ENCODE measurements at regions not wholly inside any gene's neighbourhood (a gene's known extent, or its start where the extent isn't known, plus 50 kb on each side); places are given as distances from the start of the nearest gene placed in this dataset.

- Mint-ChIP-seq H3K4me3 (no peak overlapping the region), H3K4me1 (no peaks in the 10 kb centered on the region), H3K27ac (no peak overlapping the region), H3K36me3 (ENCODE audit: low read depth) (no peaks in the 10 kb centered on the region), H3K27me3 (no peaks in the 10 kb centered on the region), H3K9me3 (no peaks in the 10 kb centered on the region)
- no peak for DNase-seq
- ChIA-PET CTCF (no interaction called here), POLR2A (no interaction called here)
Measured at GRCh38 chr4:110933341-110933740, 310.5 kb upstream of the PITX2 start.

GRCh38 chr4:110944501-110944900 lies 321.6 kb upstream of the PITX2 start:
- no peak overlapping the region for H3K4me3 Mint-ChIP-seq
- no peaks in the 10 kb centered on the region for H3K9me3 Mint-ChIP-seq
- H3K36me3 Mint-ChIP-seq (ENCODE audit: low read depth): no peaks in the 10 kb centered on the region
- no peak overlapping the region for H3K27ac Mint-ChIP-seq
- ChIA-PET POLR2A (no interaction called here), CTCF (no interaction called here)
- no peaks in the 10 kb centered on the region for H3K4me1 Mint-ChIP-seq
- no peaks in the 10 kb centered on the region for H3K27me3 Mint-ChIP-seq
- no peak for DNase-seq

- no peaks in the 10 kb centered on the region for H3K36me3 Mint-ChIP-seq (ENCODE audit: low read depth)
- no peak overlapping the region for H3K4me3 Mint-ChIP-seq
- no peaks in the 10 kb centered on the region for H3K9me3 Mint-ChIP-seq
- no peak for DNase-seq
- H3K4me1 Mint-ChIP-seq: no peaks in the 10 kb centered on the region
- CTCF ChIA-PET: no interaction called here
- H3K27ac Mint-ChIP-seq: no peak overlapping the region
- no peaks in the 10 kb centered on the region for H3K27me3 Mint-ChIP-seq
- POLR2A ChIA-PET: no interaction called here
Measured at GRCh38 chr4:110945600-110945999, 322.7 kb upstream of the PITX2 start.

- H3K4me3 Mint-ChIP-seq: no peak overlapping the region
- POLR2A ChIA-PET: no interaction called here
Measured at GRCh38 chr4:110949542-110949941, 326.7 kb upstream of the PITX2 start.

GRCh38 chr4:110950731-110951130 lies 327.9 kb upstream of the PITX2 start:
- no peaks in the 10 kb centered on the region for H3K9me3 Mint-ChIP-seq
- ChIA-PET POLR2A (no interaction called here), CTCF (no interaction called here)
- no peak overlapping the region for H3K27ac Mint-ChIP-seq
- H3K4me1 Mint-ChIP-seq: no peaks in the 10 kb centered on the region
- no peak overlapping the region for H3K4me3 Mint-ChIP-seq
- no peak for DNase-seq
- H3K36me3 Mint-ChIP-seq (ENCODE audit: low read depth): no peaks in the 10 kb centered on the region
- H3K27me3 Mint-ChIP-seq: no peaks in the 10 kb centered on the region

More at GRCh38 chr4:110949542-110949941, 326.7 kb upstream of the PITX2 start:
- CTCF ChIA-PET: no interaction called here
- DNase-seq: no peak
- H3K4me1 Mint-ChIP-seq: no peaks in the 10 kb centered on the region
- no peaks in the 10 kb centered on the region for H3K9me3 Mint-ChIP-seq
- H3K27ac Mint-ChIP-seq: no peak overlapping the region
- H3K36me3 Mint-ChIP-seq (ENCODE audit: low read depth): no peaks in the 10 kb centered on the region
- no peaks in the 10 kb centered on the region for H3K27me3 Mint-ChIP-seq

GRCh38 chr4:110953191-110953590 lies 330.3 kb upstream of the PITX2 start:
- Mint-ChIP-seq H3K27me3 (no peaks in the 10 kb centered on the region), H3K36me3 (ENCODE audit: low read depth) (no peaks in the 10 kb centered on the region), H3K9me3 (no peaks in the 10 kb centered on the region), H3K27ac (no peak overlapping the region), H3K4me3 (no peak overlapping the region), H3K4me1 (no peaks in the 10 kb centered on the region)
- DNase-seq: no peak
- ChIA-PET POLR2A (no interaction called here), CTCF (no interaction called here)

- H3K27me3 Mint-ChIP-seq: no peaks in the 10 kb centered on the region
- H3K9me3 Mint-ChIP-seq: no peaks in the 10 kb centered on the region
- H3K36me3 Mint-ChIP-seq (ENCODE audit: low read depth): no peaks in the 10 kb centered on the region
- ChIA-PET POLR2A (no interaction called here), CTCF (no interaction called here)
- no peak for DNase-seq
- no peaks in the 10 kb centered on the region for H3K4me1 Mint-ChIP-seq
- no peak overlapping the region for H3K4me3 Mint-ChIP-seq
- H3K27ac Mint-ChIP-seq: no peak overlapping the region
Measured at GRCh38 chr4:110953898-110954297, 331.0 kb upstream of the PITX2 start.

- Mint-ChIP-seq H3K27ac (no peak overlapping the region), H3K36me3 (ENCODE audit: low read depth) (no peaks in the 10 kb centered on the region), H3K27me3 (no peaks in the 10 kb centered on the region), H3K9me3 (no peaks in the 10 kb centered on the region), H3K4me1 (no peaks in the 10 kb centered on the region), H3K4me3 (no peak overlapping the region)
- ChIA-PET CTCF (no interaction called here), POLR2A (no interaction called here)
- no peak for DNase-seq
Measured at GRCh38 chr4:110955748-110956147, 332.9 kb upstream of the PITX2 start.

- H3K36me3 Mint-ChIP-seq (ENCODE audit: low read depth): no peaks in the 10 kb centered on the region
- H3K27ac Mint-ChIP-seq: no peak overlapping the region
- H3K9me3 Mint-ChIP-seq: no peaks in the 10 kb centered on the region
- H3K27me3 Mint-ChIP-seq: no peaks in the 10 kb centered on the region
- no peak overlapping the region for H3K4me3 Mint-ChIP-seq
- ChIA-PET CTCF (interaction anchor here (1.2 kb wide), 1 partner anchor 286 kb away, joined by 3 read pairs; no protein-coding TSS in a partner anchor), POLR2A (no interaction called here)
- H3K4me1 Mint-ChIP-seq: no peaks in the 10 kb centered on the region
- DNase-seq: no peak
Measured at GRCh38 chr4:110959041-110959643, 336.3 kb upstream of the PITX2 start.

- Mint-ChIP-seq H3K27me3 (no peaks in the 10 kb centered on the region), H3K27ac (no peak overlapping the region), H3K9me3 (no peaks in the 10 kb centered on the region), H3K4me3 (no peak overlapping the region), H3K4me1 (no peaks in the 10 kb centered on the region), H3K36me3 (ENCODE audit: low read depth) (no peaks in the 10 kb centered on the region)
- no peak for DNase-seq
- ChIA-PET CTCF (no interaction called here), POLR2A (no interaction called here)
Measured at GRCh38 chr4:110961066-110961465, 338.2 kb upstream of the PITX2 start.

- Mint-ChIP-seq H3K36me3 (ENCODE audit: low read depth) (no peaks in the 10 kb centered on the region), H3K4me3 (no peak overlapping the region), H3K27me3 (no peaks in the 10 kb centered on the region), H3K27ac (no peak overlapping the region), H3K9me3 (no peaks in the 10 kb centered on the region), H3K4me1 (no peaks in the 10 kb centered on the region)
- ChIA-PET CTCF (no interaction called here), POLR2A (no interaction called here)
- DNase-seq: no peak
Measured at GRCh38 chr4:110962616-110963015, 339.7 kb upstream of the PITX2 start.

- H3K4me3 Mint-ChIP-seq: no peak overlapping the region
- CTCF ChIA-PET: no interaction called here
- no peaks in the 10 kb centered on the region for H3K36me3 Mint-ChIP-seq (ENCODE audit: low read depth)
- POLR2A ChIA-PET: no interaction called here
- no peak overlapping the region for H3K27ac Mint-ChIP-seq
- H3K9me3 Mint-ChIP-seq: no peaks in the 10 kb centered on the region
- no peaks in the 10 kb centered on the region for H3K4me1 Mint-ChIP-seq
- no peak for DNase-seq
- H3K27me3 Mint-ChIP-seq: no peaks in the 10 kb centered on the region
Measured at GRCh38 chr4:110963662-110964280, 340.9 kb upstream of the PITX2 start.

GRCh38 chr4:110967936-110968335 lies 345.1 kb upstream of the PITX2 start:
- no peak overlapping the region for H3K4me3 Mint-ChIP-seq
- H3K4me1 Mint-ChIP-seq: no peaks in the 10 kb centered on the region
- no peak overlapping the region for H3K27ac Mint-ChIP-seq
- ChIA-PET CTCF (no interaction called here), POLR2A (no interaction called here)
- H3K9me3 Mint-ChIP-seq: no peaks in the 10 kb centered on the region
- DNase-seq: no peak
- H3K27me3 Mint-ChIP-seq: no peaks in the 10 kb centered on the region
- H3K36me3 Mint-ChIP-seq (ENCODE audit: low read depth): no peaks in the 10 kb centered on the region

- Mint-ChIP-seq H3K4me3 (no peak overlapping the region), H3K27ac (no peak overlapping the region), H3K4me1 (no peaks in the 10 kb centered on the region), H3K9me3 (no peaks in the 10 kb centered on the region), H3K36me3 (ENCODE audit: low read depth) (no peaks in the 10 kb centered on the region), H3K27me3 (no peaks in the 10 kb centered on the region)
- peak; percentile 6 for DNase-seq
- ChIA-PET POLR2A (no interaction called here), CTCF (no interaction called here)
Measured at GRCh38 chr4:110970642-110971041, 347.8 kb upstream of the PITX2 start.
